Breast epithelium (tissue), 3 donors: ENCODE measurements at regions not wholly inside any gene's neighbourhood (a gene's known extent, or its start where the extent isn't known, plus 50 kb on each side); places are given as distances from the start of the nearest gene placed in this dataset.

Experiments
- POLR2A ChIP-seq: fragments of 450-650 bp; IDR thresholded peaks from one replicate; pipeline ENCODE4 v1.6.1; 2016; ENCODE audit warnings: antibody characterized with exemption, mild to moderate bottlenecking, moderate library complexity
- POLR2AphosphoS5 ChIP-seq, 3 donors: sonication (generic); formaldehyde crosslinking; IDR thresholded peaks; one replicate each; pipeline ENCODE4 v1.6.1; 2017; ENCODE audit warnings: antibody characterized with exemption in 3 of 3
- TF ChIP-seq, protein P1 (sequence below), 3 donors: fragments of 450-650 bp; IDR thresholded peaks; one replicate each; pipeline ENCODE4 v1.5.1; 2016 to 2017; ENCODE audit warnings: antibody characterized with exemption in 3 of 3, mild to moderate bottlenecking in 3 of 3, moderate library complexity in 3 of 3

DNA sequence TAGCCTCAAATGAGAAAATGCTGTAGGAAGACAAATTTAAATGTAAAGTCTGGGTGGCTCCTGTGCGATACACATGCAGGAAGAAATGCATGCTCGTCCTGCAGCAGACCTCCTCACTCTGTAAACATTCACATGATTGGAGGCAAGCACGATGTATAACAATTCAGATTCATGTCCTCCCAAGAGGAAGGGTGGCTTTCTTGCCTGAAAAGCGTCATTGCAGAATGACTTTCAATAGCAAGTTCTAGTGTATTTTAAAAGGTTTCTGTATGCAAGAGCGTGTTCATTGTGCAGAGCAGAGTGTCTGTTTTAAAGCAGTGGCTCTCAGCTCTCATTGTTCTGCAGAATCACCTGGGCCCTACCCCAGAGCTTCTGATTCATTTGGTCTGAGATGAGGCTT is 170.3 kb upstream of the CELF2 start:
- TF ChIP-seq, protein P1, sequence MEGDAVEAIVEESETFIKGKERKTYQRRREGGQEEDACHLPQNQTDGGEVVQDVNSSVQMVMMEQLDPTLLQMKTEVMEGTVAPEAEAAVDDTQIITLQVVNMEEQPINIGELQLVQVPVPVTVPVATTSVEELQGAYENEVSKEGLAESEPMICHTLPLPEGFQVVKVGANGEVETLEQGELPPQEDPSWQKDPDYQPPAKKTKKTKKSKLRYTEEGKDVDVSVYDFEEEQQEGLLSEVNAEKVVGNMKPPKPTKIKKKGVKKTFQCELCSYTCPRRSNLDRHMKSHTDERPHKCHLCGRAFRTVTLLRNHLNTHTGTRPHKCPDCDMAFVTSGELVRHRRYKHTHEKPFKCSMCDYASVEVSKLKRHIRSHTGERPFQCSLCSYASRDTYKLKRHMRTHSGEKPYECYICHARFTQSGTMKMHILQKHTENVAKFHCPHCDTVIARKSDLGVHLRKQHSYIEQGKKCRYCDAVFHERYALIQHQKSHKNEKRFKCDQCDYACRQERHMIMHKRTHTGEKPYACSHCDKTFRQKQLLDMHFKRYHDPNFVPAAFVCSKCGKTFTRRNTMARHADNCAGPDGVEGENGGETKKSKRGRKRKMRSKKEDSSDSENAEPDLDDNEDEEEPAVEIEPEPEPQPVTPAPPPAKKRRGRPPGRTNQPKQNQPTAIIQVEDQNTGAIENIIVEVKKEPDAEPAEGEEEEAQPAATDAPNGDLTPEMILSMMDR (IDR thresholded peaks at IDR 0.05), result no peak
- no peak for TF ChIP-seq POLR2A
- no peak for TF ChIP-seq POLR2AphosphoS5 (IDR thresholded peaks at IDR 0.05)
